ENCODE measurements at regions not wholly inside any gene's neighbourhood (a gene's known extent, or its start where the extent isn't known, plus 50 kb on each side); places are given as distances from the start of the nearest gene placed in this dataset.

DNA sequence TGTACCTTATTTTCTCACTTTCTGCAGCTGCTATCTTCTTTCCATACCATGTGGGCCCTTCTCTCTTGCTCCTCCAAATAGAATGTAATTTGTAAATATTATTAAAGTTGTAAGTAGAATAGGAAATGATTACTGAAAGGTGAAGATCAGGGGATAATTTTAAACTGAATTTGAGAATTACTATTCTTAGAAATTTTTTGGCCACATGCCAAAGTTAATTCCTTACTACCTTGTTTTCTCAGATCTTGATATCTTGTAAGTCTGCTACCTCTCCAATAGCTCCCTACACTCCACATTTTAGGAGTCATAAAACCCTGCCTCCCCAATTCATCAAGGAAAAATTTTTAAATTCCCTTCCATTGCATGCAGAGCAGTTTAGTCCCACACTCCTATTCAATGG is 442.7 kb downstream of the SATB2 start:
- no peak overlapping the region for H2AFZ ChIP-seq (ENCODE audit: low read length)
- H2AK5ac ChIP-seq (ENCODE audit: low read depth, low read length) = no peak overlapping the region
- H3K18ac ChIP-seq (ENCODE audit: low read length) = no peak overlapping the region
- no peaks in the 10 kb centered on the region for H3K36me3 ChIP-seq (replicated peaks in 1 of 2; ENCODE audit: control insufficient read depth in 2 of 2, insufficient read depth in 2 of 2, low read length in 2 of 2)
- no peak overlapping the region for H3K4me2 ChIP-seq (ENCODE audit: insufficient read depth, low read length, poor library complexity, severe bottlenecking)
- H2BK120ac ChIP-seq (ENCODE audit: low read depth, low read length) = no peak overlapping the region
- H4K91ac ChIP-seq (ENCODE audit: low read depth, low read length, poor library complexity) = no peak overlapping the region
- H2BK12ac ChIP-seq (ENCODE audit: low read length) = no peak overlapping the region
- no peak overlapping the region for H4K8ac ChIP-seq (ENCODE audit: low read depth, low read length)
- H3K14ac ChIP-seq (ENCODE audit: low read length) = no peak overlapping the region
- DNase-seq (ENCODE audit: low spot score) = no peak
- H3K9me3 ChIP-seq (replicated peaks in 1 of 2; ENCODE audit: control insufficient read depth in 2 of 2, insufficient read depth in 1 of 2, low read depth in 1 of 2, low read length in 2 of 2) = no peaks in the 10 kb centered on the region
- no peak overlapping the region for H3K4me3 ChIP-seq (ENCODE audit: low read length in 2 of 2)
- no peaks in the 10 kb centered on the region for H3K79me1 ChIP-seq (ENCODE audit: low read depth, low read length)
- H2BK5ac ChIP-seq (ENCODE audit: low read length) = no peak overlapping the region
- no peaks in the 10 kb centered on the region for H3K4me1 ChIP-seq (ENCODE audit: control insufficient read depth in 2 of 2, insufficient read depth in 1 of 2, low read depth in 1 of 2, low read length in 2 of 2)
- no peak overlapping the region for H3K27ac ChIP-seq (replicated peaks; ENCODE audit: low read length)
- H3K4ac ChIP-seq (ENCODE audit: low read length) = no peak overlapping the region
- no peak overlapping the region for H3K23ac ChIP-seq (ENCODE audit: low read depth, low read length, poor library complexity)
- H3K27me3 ChIP-seq (ENCODE audit: control insufficient read depth in 3 of 3, insufficient read depth in 3 of 3, low read depth in 1 of 3, low read length in 3 of 3) = no peaks in the 10 kb centered on the region
- H3K9ac ChIP-seq (ENCODE audit: low read depth, low read length, poor library complexity) = no peak overlapping the region
- no peak overlapping the region for H2BK15ac ChIP-seq (ENCODE audit: low read length)

DNA sequence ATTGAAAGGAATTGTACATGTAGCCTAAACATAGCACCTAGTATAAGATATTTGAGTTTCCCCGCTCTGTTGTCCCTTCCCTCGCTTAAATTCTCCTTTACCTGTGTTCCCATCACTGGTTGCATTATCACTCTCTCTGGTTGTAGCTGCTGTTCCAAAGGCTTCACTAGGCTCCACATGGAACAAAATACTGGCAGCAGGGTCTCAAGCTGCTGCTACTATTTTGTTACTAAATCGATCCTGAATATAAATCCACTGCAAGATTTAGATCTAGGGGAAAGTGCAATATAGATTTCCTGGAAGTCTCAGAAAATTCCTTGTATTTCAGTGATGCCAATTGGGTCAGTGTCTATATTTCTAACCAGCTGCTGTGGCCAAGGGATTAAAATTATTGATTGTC is 443.5 kb downstream of the SATB2 start:
- no peak overlapping the region for H3K14ac ChIP-seq (ENCODE audit: low read length)
- H3K9me3 ChIP-seq (replicated peaks in 1 of 2; ENCODE audit: control insufficient read depth in 2 of 2, insufficient read depth in 1 of 2, low read depth in 1 of 2, low read length in 2 of 2) = no peaks in the 10 kb centered on the region
- no peak overlapping the region for H4K8ac ChIP-seq (ENCODE audit: low read depth, low read length)
- H2BK12ac ChIP-seq (ENCODE audit: low read length) = no peak overlapping the region
- H3K9ac ChIP-seq (ENCODE audit: low read depth, low read length, poor library complexity) = no peak overlapping the region
- no peaks in the 10 kb centered on the region for H3K36me3 ChIP-seq (replicated peaks in 1 of 2; ENCODE audit: control insufficient read depth in 2 of 2, insufficient read depth in 2 of 2, low read length in 2 of 2)
- WGBS, 2 donors (ENCODE audit: extremely low coverage in 2 of 2, insufficient read length in 2 of 2, insufficient replicate concordance in 1 of 2) = no CpG with 5 or more reads among the region's 3 CpGs
- no peak overlapping the region for H3K4ac ChIP-seq (ENCODE audit: low read length)
- H3K4me3 ChIP-seq (ENCODE audit: low read length in 2 of 2) = no peak overlapping the region
- no peak overlapping the region for H2BK5ac ChIP-seq (ENCODE audit: low read length)
- H3K4me2 ChIP-seq (ENCODE audit: insufficient read depth, low read length, poor library complexity, severe bottlenecking) = no peak overlapping the region
- H3K4me1 ChIP-seq (ENCODE audit: control insufficient read depth in 2 of 2, insufficient read depth in 1 of 2, low read depth in 1 of 2, low read length in 2 of 2) = no peaks in the 10 kb centered on the region
- no peak overlapping the region for H3K18ac ChIP-seq (ENCODE audit: low read length)
- no peak overlapping the region for H3K23ac ChIP-seq (ENCODE audit: low read depth, low read length, poor library complexity)
- no peak for DNase-seq (ENCODE audit: low spot score)
- H2BK120ac ChIP-seq (ENCODE audit: low read depth, low read length) = no peak overlapping the region
- H3K79me1 ChIP-seq (ENCODE audit: low read depth, low read length) = no peaks in the 10 kb centered on the region
- H3K27ac ChIP-seq (replicated peaks; ENCODE audit: low read length) = no peak overlapping the region
- H4K91ac ChIP-seq (ENCODE audit: low read depth, low read length, poor library complexity) = no peak overlapping the region
- no peak overlapping the region for H2BK15ac ChIP-seq (ENCODE audit: low read length)
- H2AK5ac ChIP-seq (ENCODE audit: low read depth, low read length) = no peak overlapping the region
- no peak overlapping the region for H2AFZ ChIP-seq (ENCODE audit: low read length)
- H3K27me3 ChIP-seq (ENCODE audit: control insufficient read depth in 3 of 3, insufficient read depth in 3 of 3, low read depth in 1 of 3, low read length in 3 of 3) = no peaks in the 10 kb centered on the region

- no peaks in the 10 kb centered on the region for H3K36me3 ChIP-seq (replicated peaks in 1 of 2; ENCODE audit: control insufficient read depth in 2 of 2, insufficient read depth in 2 of 2, low read length in 2 of 2)
- no peak overlapping the region for H3K4ac ChIP-seq (ENCODE audit: low read length)
- no peak overlapping the region for H2BK15ac ChIP-seq (ENCODE audit: low read length)
- no peak overlapping the region for H3K23ac ChIP-seq (ENCODE audit: low read depth, low read length, poor library complexity)
- no peaks in the 10 kb centered on the region for H3K27me3 ChIP-seq (ENCODE audit: control insufficient read depth in 3 of 3, insufficient read depth in 3 of 3, low read depth in 1 of 3, low read length in 3 of 3)
- no peak overlapping the region for H3K4me3 ChIP-seq (ENCODE audit: low read length in 2 of 2)
- no peaks in the 10 kb centered on the region for H3K4me1 ChIP-seq (ENCODE audit: control insufficient read depth in 2 of 2, insufficient read depth in 1 of 2, low read depth in 1 of 2, low read length in 2 of 2)
- peak overlapping the region; percentile 20 for H2AK5ac ChIP-seq (ENCODE audit: low read depth, low read length)
- H2BK12ac ChIP-seq (ENCODE audit: low read length) = no peak overlapping the region
- H4K91ac ChIP-seq (ENCODE audit: low read depth, low read length, poor library complexity) = no peak overlapping the region
- H3K14ac ChIP-seq (ENCODE audit: low read length) = peak overlapping the region; percentile 71
- no peak overlapping the region for H4K8ac ChIP-seq (ENCODE audit: low read depth, low read length)
- no peak for DNase-seq (ENCODE audit: low spot score)
- H2AFZ ChIP-seq (ENCODE audit: low read length) = no peak overlapping the region
- H3K9me3 ChIP-seq (replicated peaks in 1 of 2; ENCODE audit: control insufficient read depth in 2 of 2, insufficient read depth in 1 of 2, low read depth in 1 of 2, low read length in 2 of 2) = no peaks in the 10 kb centered on the region
- no peak overlapping the region for H3K4me2 ChIP-seq (ENCODE audit: insufficient read depth, low read length, poor library complexity, severe bottlenecking)
- H3K27ac ChIP-seq (replicated peaks; ENCODE audit: low read length) = no peak overlapping the region
- no peak overlapping the region for H2BK120ac ChIP-seq (ENCODE audit: low read depth, low read length)
- no peaks in the 10 kb centered on the region for H3K79me1 ChIP-seq (ENCODE audit: low read depth, low read length)
- no peak overlapping the region for H3K18ac ChIP-seq (ENCODE audit: low read length)
- no CpG with 5 or more reads among the region's 4 CpGs for WGBS, 2 donors (ENCODE audit: extremely low coverage in 2 of 2, insufficient read length in 2 of 2, insufficient replicate concordance in 1 of 2)
- H3K9ac ChIP-seq (ENCODE audit: low read depth, low read length, poor library complexity) = no peak overlapping the region
- no peak overlapping the region for H2BK5ac ChIP-seq (ENCODE audit: low read length)
Measured at GRCh38 chr2:199011908-199012307, 445.8 kb downstream of the SATB2 start.

- Histone ChIP-seq H3K4ac (ENCODE audit: low read length) (no peak overlapping the region), H3K27ac (replicated peaks; ENCODE audit: low read length) (no peak overlapping the region), H2AFZ (ENCODE audit: low read length) (no peak overlapping the region), H2BK15ac (ENCODE audit: low read length) (no peak overlapping the region), H2BK120ac (ENCODE audit: low read depth, low read length) (no peak overlapping the region), H2AK5ac (ENCODE audit: low read depth, low read length) (no peak overlapping the region), H3K79me1 (ENCODE audit: low read depth, low read length) (no peaks in the 10 kb centered on the region), H3K4me1 (ENCODE audit: control insufficient read depth in 2 of 2, insufficient read depth in 1 of 2, low read depth in 1 of 2, low read length in 2 of 2) (no peaks in the 10 kb centered on the region), H4K91ac (ENCODE audit: low read depth, low read length, poor library complexity) (no peak overlapping the region), H3K4me2 (ENCODE audit: insufficient read depth, low read length, poor library complexity, severe bottlenecking) (no peak overlapping the region), H3K23ac (ENCODE audit: low read depth, low read length, poor library complexity) (no peak overlapping the region), H2BK12ac (ENCODE audit: low read length) (no peak overlapping the region), H4K8ac (ENCODE audit: low read depth, low read length) (no peak overlapping the region), H2BK5ac (ENCODE audit: low read length) (no peak overlapping the region), H3K9me3 (replicated peaks in 1 of 2; ENCODE audit: control insufficient read depth in 2 of 2, insufficient read depth in 1 of 2, low read depth in 1 of 2, low read length in 2 of 2) (no peaks in the 10 kb centered on the region), H3K18ac (ENCODE audit: low read length) (no peak overlapping the region), H3K27me3 (ENCODE audit: control insufficient read depth in 3 of 3, insufficient read depth in 3 of 3, low read depth in 1 of 3, low read length in 3 of 3) (no peaks in the 10 kb centered on the region), H3K9ac (ENCODE audit: low read depth, low read length, poor library complexity) (no peak overlapping the region), H3K4me3 (ENCODE audit: low read length in 2 of 2) (no peak overlapping the region), H3K36me3 (replicated peaks in 1 of 2; ENCODE audit: control insufficient read depth in 2 of 2, insufficient read depth in 2 of 2, low read length in 2 of 2) (no peaks in the 10 kb centered on the region), H3K14ac (ENCODE audit: low read length) (no peak overlapping the region)
- no CpG with 5 or more reads among the region's 1 CpG for WGBS, 2 donors (ENCODE audit: extremely low coverage in 2 of 2, insufficient read length in 2 of 2, insufficient replicate concordance in 1 of 2)
- no peak for DNase-seq (ENCODE audit: low spot score)
Measured at GRCh38 chr2:198994678-198995077, 463.1 kb downstream of the SATB2 start.
